ENCODE measurements at regions not wholly inside any gene's neighbourhood (a gene's known extent, or its start where the extent isn't known, plus 50 kb on each side); places are given as distances from the start of the nearest gene placed in this dataset.

DNA sequence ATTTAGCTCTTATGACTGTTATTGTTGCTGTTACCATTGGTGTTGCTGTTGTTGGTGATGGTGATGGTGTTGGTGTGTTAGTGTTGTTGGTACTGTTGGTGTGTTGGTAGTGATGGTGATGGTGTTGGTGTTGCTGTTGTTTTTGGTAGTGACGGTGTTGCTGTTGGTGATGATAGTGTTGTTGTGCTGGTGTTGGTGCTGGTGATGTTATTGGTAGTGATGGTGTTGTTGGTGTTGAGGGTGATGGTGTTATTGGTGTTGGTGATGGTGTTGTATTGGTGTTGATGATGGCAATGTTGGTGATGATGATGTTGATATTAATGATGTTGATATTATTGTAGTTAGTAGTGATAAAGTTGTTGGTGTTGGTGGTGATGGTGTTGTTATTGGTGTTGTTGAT, 285.7 kb upstream of the FOXF1 start:
- Histone ChIP-seq H3K4me1 (ENCODE audit: control insufficient read depth, extremely low read depth, insufficient read depth, low read length) (no peaks in the 10 kb centered on the region), H3K4me2 (ENCODE audit: control insufficient read depth, extremely low read depth, insufficient read depth, low read depth, low read length) (no peak overlapping the region), H3K9ac (ENCODE audit: control insufficient read depth, extremely low read depth, insufficient read depth, low read length) (no peak overlapping the region), H3K36me3 (ENCODE audit: control insufficient read depth in 2 of 2, extremely low read depth in 1 of 2, insufficient read depth in 2 of 2, low read length in 2 of 2) (no peaks in the 10 kb centered on the region), H3K9me1 (ENCODE audit: control insufficient read depth, extremely low read depth, insufficient read depth, low read length) (no peaks in the 10 kb centered on the region), H3K9me3 (ENCODE audit: control insufficient read depth, low read depth, low read length) (no peaks in the 10 kb centered on the region), H4K20me1 (ENCODE audit: control insufficient read depth, extremely low read depth, insufficient read depth, low read length) (no peaks in the 10 kb centered on the region), H3K4me3 (ENCODE audit: control insufficient read depth in 2 of 3, extremely low read depth in 1 of 3, insufficient read depth in 2 of 3, low read depth in 1 of 3, low read length in 3 of 3) (no peak overlapping the region), H3K27ac (ENCODE audit: control insufficient read depth, insufficient read depth, low read length) (no peak overlapping the region), H3K27me3 (ENCODE audit: control insufficient read depth, extremely low read depth, insufficient read depth, low read length) (no peaks in the 10 kb centered on the region), H2AFZ (ENCODE audit: control insufficient read depth, low read length) (no peak overlapping the region), H3K79me2 (ENCODE audit: control insufficient read depth, insufficient read depth, low read length) (no peaks in the 10 kb centered on the region)
- TF ChIP-seq, protein P1, sequence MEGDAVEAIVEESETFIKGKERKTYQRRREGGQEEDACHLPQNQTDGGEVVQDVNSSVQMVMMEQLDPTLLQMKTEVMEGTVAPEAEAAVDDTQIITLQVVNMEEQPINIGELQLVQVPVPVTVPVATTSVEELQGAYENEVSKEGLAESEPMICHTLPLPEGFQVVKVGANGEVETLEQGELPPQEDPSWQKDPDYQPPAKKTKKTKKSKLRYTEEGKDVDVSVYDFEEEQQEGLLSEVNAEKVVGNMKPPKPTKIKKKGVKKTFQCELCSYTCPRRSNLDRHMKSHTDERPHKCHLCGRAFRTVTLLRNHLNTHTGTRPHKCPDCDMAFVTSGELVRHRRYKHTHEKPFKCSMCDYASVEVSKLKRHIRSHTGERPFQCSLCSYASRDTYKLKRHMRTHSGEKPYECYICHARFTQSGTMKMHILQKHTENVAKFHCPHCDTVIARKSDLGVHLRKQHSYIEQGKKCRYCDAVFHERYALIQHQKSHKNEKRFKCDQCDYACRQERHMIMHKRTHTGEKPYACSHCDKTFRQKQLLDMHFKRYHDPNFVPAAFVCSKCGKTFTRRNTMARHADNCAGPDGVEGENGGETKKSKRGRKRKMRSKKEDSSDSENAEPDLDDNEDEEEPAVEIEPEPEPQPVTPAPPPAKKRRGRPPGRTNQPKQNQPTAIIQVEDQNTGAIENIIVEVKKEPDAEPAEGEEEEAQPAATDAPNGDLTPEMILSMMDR (optimal IDR thresholded peaks at IDR 0.05 in 1 of 3, IDR thresholded peaks at IDR 0.05 in 1 of 3, conservative IDR thresholded peaks at IDR 0.05 in 1 of 3; ENCODE audit: extremely low read depth in 1 of 3, insufficient read depth in 2 of 3, low read length in 3 of 3): no peak
- TF ChIP-seq EZH2 (IDR thresholded peaks at IDR 0.05; ENCODE audit: low read length): no peak
- dilution Hi-C loops (cut with MboI; ENCODE audit: extremely low pct_ligation_motif_present, low sequenced_read_pairs): no loop called here
- DNase-seq (ENCODE audit: low read depth, low spot score) (no peak), FAIRE-seq (no peak)

DNA sequence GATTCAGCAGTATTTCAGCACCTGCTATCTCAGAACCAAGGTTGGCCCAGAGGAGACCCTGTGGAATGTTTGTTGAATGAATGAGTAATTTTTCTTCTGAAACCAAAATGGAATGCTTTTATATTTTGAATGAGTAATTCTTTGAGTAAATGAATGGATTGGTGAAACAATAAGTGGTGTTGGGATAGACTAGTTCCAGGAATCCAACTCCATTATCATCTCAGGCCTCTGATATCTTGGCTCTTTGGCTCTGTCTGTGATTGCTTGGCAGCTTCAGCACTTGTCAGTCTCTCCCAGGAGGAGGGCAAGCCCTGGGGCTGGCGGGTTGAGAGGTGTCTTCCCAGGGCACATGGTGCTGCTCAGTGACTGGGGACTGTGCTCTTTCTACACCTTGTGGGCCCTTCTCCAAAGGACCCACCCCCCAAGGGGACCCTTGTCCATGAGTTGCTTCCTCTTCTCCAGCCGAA, 284.4 kb upstream of the FOXF1 start:
- Histone ChIP-seq H3K36me3 (ENCODE audit: control insufficient read depth in 2 of 2, extremely low read depth in 1 of 2, insufficient read depth in 2 of 2, low read length in 2 of 2) (no peaks in the 10 kb centered on the region), H3K9ac (ENCODE audit: control insufficient read depth, extremely low read depth, insufficient read depth, low read length) (no peak overlapping the region), H3K27ac (ENCODE audit: control insufficient read depth, insufficient read depth, low read length) (no peak overlapping the region), H3K4me1 (ENCODE audit: control insufficient read depth, extremely low read depth, insufficient read depth, low read length) (no peaks in the 10 kb centered on the region), H4K20me1 (ENCODE audit: control insufficient read depth, extremely low read depth, insufficient read depth, low read length) (no peaks in the 10 kb centered on the region), H3K4me3 (ENCODE audit: control insufficient read depth in 2 of 3, extremely low read depth in 1 of 3, insufficient read depth in 2 of 3, low read depth in 1 of 3, low read length in 3 of 3) (no peak overlapping the region), H3K27me3 (ENCODE audit: control insufficient read depth, extremely low read depth, insufficient read depth, low read length) (no peaks in the 10 kb centered on the region), H3K79me2 (ENCODE audit: control insufficient read depth, insufficient read depth, low read length) (no peaks in the 10 kb centered on the region), H3K9me1 (ENCODE audit: control insufficient read depth, extremely low read depth, insufficient read depth, low read length) (no peaks in the 10 kb centered on the region), H3K9me3 (ENCODE audit: control insufficient read depth, low read depth, low read length) (no peaks in the 10 kb centered on the region), H2AFZ (ENCODE audit: control insufficient read depth, low read length) (no peak overlapping the region), H3K4me2 (ENCODE audit: control insufficient read depth, extremely low read depth, insufficient read depth, low read depth, low read length) (no peak overlapping the region)
- no peak for TF ChIP-seq EZH2 (IDR thresholded peaks at IDR 0.05; ENCODE audit: low read length)
- TF ChIP-seq, protein P1 (optimal IDR thresholded peaks at IDR 0.05 in 1 of 3, IDR thresholded peaks at IDR 0.05 in 1 of 3, conservative IDR thresholded peaks at IDR 0.05 in 1 of 3; ENCODE audit: extremely low read depth in 1 of 3, insufficient read depth in 2 of 3, low read length in 3 of 3): no peak
- FAIRE-seq: no peak
- dilution Hi-C loops (cut with MboI; ENCODE audit: extremely low pct_ligation_motif_present, low sequenced_read_pairs): no loop called here
- DNase-seq (ENCODE audit: low read depth, low spot score): no peak

Data from keratinocyte (primary cell).